A549 (cell line): ENCODE measurements at regions not wholly inside any gene's neighbourhood (a gene's known extent, or its start where the extent isn't known, plus 50 kb on each side); places are given as distances from the start of the nearest gene placed in this dataset.

Experiments used
- ATAC-seq, 2 experiments: fragments of 200-7000 bp in 1 of 2; fragments of >200 bp in 1 of 2; cut with Nextera tagmentation in 1 of 2; cut with Tn5 transposase in 1 of 2; 3 replicates each; pipeline versions ENCODE4 v1.8.0 to v1.9.1; 2018 to 2020; ENCODE audit warnings: mild to moderate bottlenecking in 1 of 2, moderate library complexity in 1 of 2
- CTCF ChIA-PET: fragments of 300-600 bp; sonication (Branson Sonifier 250); formaldehyde crosslinking; extraction: SDS; loops from one replicate; lab custom pipeline; 2021; ENCODE audit warnings: antibody characterized with exemption, inconsistent platforms; lab: Yijun Ruan, JAX
- POLR2A ChIA-PET: fragments of 350-600 bp; formaldehyde crosslinking; extraction: SDS; loops from one replicate; lab custom pipeline; 2021; ENCODE audit warnings: antibody characterized with exemption, inconsistent platforms; lab: Yijun Ruan, JAX
- DNase-seq, 2 experiments: peaks; one replicate each; pipeline versions ENCODE4 v3.0.0 to v3.0.0-alpha.2; 2011 to 2016; ENCODE audit warnings: low read depth in 1 of 2, low spot score in 1 of 2
- FAIRE-seq: peaks from 2 replicates; lab custom pipeline; 2011; peaks lifted over from hg19 to GRCh38; lab: Jason Lieb, UNC
- H3K27ac ChIP-seq, 2 experiments: fragments of >200 bp; sonication (Bioruptor Twin); formaldehyde crosslinking; 3 replicates each; pipeline ENCODE4 v1.5.1; 2016 to 2017
- H3K4me1 ChIP-seq: fragments of >200 bp; sonication (Bioruptor Twin); formaldehyde crosslinking; 3 replicates; pipeline ENCODE4 v1.6.1; 2016
- H3K4me2 ChIP-seq: fragments of >200 bp; sonication (Bioruptor Twin); formaldehyde crosslinking; 3 replicates; pipeline ENCODE4 v1.6.1; 2016
- H3K4me3 ChIP-seq: fragments of >200 bp; sonication (Bioruptor Twin); formaldehyde crosslinking; 3 replicates; pipeline ENCODE4 v1.5.1; 2016
- H3K9me3 ChIP-seq: fragments of >200 bp; sonication (Bioruptor Twin); formaldehyde crosslinking; 3 replicates; pipeline ENCODE4 v1.6.1; 2016
- CEBPB ChIP-seq, 2 experiments: fragments of >200 bp in 1 of 2; sonication (Bioruptor Twin) in 1 of 2; formaldehyde crosslinking in 1 of 2; IDR thresholded peaks; 2 replicates each; pipeline ENCODE4 v1.6.1; 2012 to 2016
- CHD2 ChIP-seq: fragments of 150-350 bp; IDR thresholded peaks from 2 replicates; pipeline ENCODE4 v1.6.1; 2014; ENCODE audit warnings: low read length; ENCODE audit not compliant: partially characterized antibody
- EHF ChIP-seq: fragments of 250-450 bp; sonication (Bioruptor Pico); IDR thresholded peaks from 2 replicates; pipeline ENCODE4 v1.5.0; 2020; ENCODE audit warnings: mild to moderate bottlenecking
- FOSL2 ChIP-seq, 2 experiments: fragments of 450-650 bp in 1 of 2; fragments of >200 bp in 1 of 2; sonication (Bioruptor Twin) in 1 of 2; formaldehyde crosslinking; IDR thresholded peaks; 2 replicates each; pipeline versions ENCODE4 v1.5.0 to v1.6.1; 2016 to 2020; ENCODE audit warnings: mild to moderate bottlenecking in 1 of 2, moderate library complexity in 1 of 2
- GATA3 ChIP-seq: IDR thresholded peaks from 2 replicates; pipeline ENCODE4 v1.6.1; 2012; ENCODE audit warnings: borderline replicate concordance
- HOXB5 ChIP-seq: fragments of 250-450 bp; sonication (Bioruptor Pico); IDR thresholded peaks from 2 replicates; pipeline ENCODE4 v1.5.0; 2020; ENCODE audit warnings: mild to moderate bottlenecking, moderate library complexity
- KDM1A ChIP-seq: fragments of 200-600 bp; sonication (generic); IDR thresholded peaks from 2 replicates; pipeline ENCODE4 v1.6.1; 2016; ENCODE audit warnings: low read depth, mild to moderate bottlenecking
- NR3C1 ChIP-seq: fragments of >200 bp; sonication (Bioruptor Twin); formaldehyde crosslinking; IDR thresholded peaks from 3 replicates; pipeline ENCODE4 v1.6.1; 2017
- RAD21 ChIP-seq, 2 experiments: fragments of >200 bp in 1 of 2; sonication (Bioruptor Twin) in 1 of 2; formaldehyde crosslinking in 1 of 2; IDR thresholded peaks in 1 of 2; conservative IDR thresholded peaks in 1 of 2; 2 replicates in 1 of 2; 3 replicates in 1 of 2; pipeline ENCODE4 v1.6.1; 2012 to 2018; ENCODE audit warnings: inconsistent platforms in 1 of 2
- RARB ChIP-seq: fragments of 250-450 bp; sonication (Bioruptor Pico); IDR thresholded peaks from 2 replicates; pipeline ENCODE4 v1.8.0; 2021; ENCODE audit warnings: mild to moderate bottlenecking, moderate library complexity
- RCOR1 ChIP-seq: fragments of 150-350 bp; IDR thresholded peaks from 2 replicates; pipeline ENCODE4 v1.6.1; 2014; ENCODE audit warnings: antibody characterized with exemption, low read length, low read depth
- RNF2 ChIP-seq: fragments of 200-600 bp; sonication (generic); IDR thresholded peaks from 2 replicates; pipeline ENCODE4 v1.6.1; 2016; ENCODE audit warnings: low read depth, mild to moderate bottlenecking, antibody characterized with exemption, moderate library complexity, borderline replicate concordance
- SMC3 ChIP-seq: fragments of >200 bp; sonication (Bioruptor Twin); formaldehyde crosslinking; IDR thresholded peaks from 3 replicates; pipeline ENCODE4 v1.6.1; 2018; ENCODE audit warnings: inconsistent platforms
- SREBF2 ChIP-seq: fragments of 450-650 bp; IDR thresholded peaks from 2 replicates; pipeline ENCODE4 v1.6.1; 2014; ENCODE audit warnings: mild to moderate bottlenecking, moderate library complexity
- ZC3H11A ChIP-seq: fragments of 450-650 bp; IDR thresholded peaks from 2 replicates; pipeline ENCODE4 v1.6.1; 2014; ENCODE audit warnings: antibody characterized with exemption, mild to moderate bottlenecking
- ZNF302 ChIP-seq: fragments of 250-450 bp; sonication (Bioruptor Pico); IDR thresholded peaks from 2 replicates; pipeline ENCODE4 v1.9.0; 2021; ENCODE audit warnings: inconsistent platforms, mild to moderate bottlenecking, moderate library complexity
- WGBS: methylation state at CpG from one replicate; pipeline ENCODE4 v1.1.6; 2017; ENCODE audit errors: missing lambda C conversion rate; 5-methylcytosine and 5-hydroxymethylcytosine counted together
- TF ChIP-seq, protein P1 (sequence below): IDR thresholded peaks from 2 replicates; pipeline ENCODE4 v1.6.1; 2012
- TF ChIP-seq, protein P2 (sequence below): fragments of >200 bp; sonication (Bioruptor Twin); formaldehyde crosslinking; IDR thresholded peaks from 3 replicates; pipeline ENCODE4 v1.5.1; 2016
- TF ChIP-seq, protein P3 (sequence below): fragments of >200 bp; sonication (Bioruptor Twin); formaldehyde crosslinking; IDR thresholded peaks from 3 replicates; pipeline ENCODE4 v1.6.1; 2016
- TF ChIP-seq, protein P4 (sequence below): fragments of >200 bp; sonication (Bioruptor Twin); formaldehyde crosslinking; IDR thresholded peaks from 2 replicates; pipeline ENCODE4 v1.6.1; 2016

DNA sequence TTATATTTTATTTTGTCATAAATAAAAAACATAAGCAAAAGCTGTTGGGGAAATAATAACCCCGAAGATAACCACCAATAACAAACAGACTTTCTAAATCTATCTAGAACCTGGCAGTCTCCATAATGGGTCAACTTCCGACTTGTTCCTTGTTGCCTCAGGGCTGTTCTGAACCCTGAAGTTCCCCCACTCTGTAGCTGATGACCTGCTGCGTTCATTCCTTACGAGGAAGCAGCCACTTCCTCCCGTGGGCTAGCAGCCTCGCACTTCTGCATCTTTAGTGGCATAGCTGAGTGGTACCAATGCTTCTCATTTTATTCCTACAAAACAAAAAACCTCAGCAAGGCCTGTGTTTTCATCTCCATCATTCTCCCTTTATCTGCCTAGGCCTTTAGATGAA, 103.0 kb downstream of the PLEKHG1 start:
- CTCF ChIA-PET = no interaction called here
- Histone ChIP-seq H3K4me3 (no peak overlapping the region), H3K9me3 (no peaks in the 10 kb centered on the region), H3K27ac (no peak overlapping the region), H3K4me2 (no peak overlapping the region), H3K4me1 (no peaks in the 10 kb centered on the region)
- WGBS = 45% methylated on average over 6 of the region's 6 CpGs
- no peak for DNase-seq
- POLR2A ChIA-PET = no interaction called here
- FAIRE-seq = no peak
- no peak for ATAC-seq
- TF ChIP-seq, protein P1, sequence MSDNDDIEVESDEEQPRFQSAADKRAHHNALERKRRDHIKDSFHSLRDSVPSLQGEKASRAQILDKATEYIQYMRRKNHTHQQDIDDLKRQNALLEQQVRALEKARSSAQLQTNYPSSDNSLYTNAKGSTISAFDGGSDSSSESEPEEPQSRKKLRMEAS = no peak
- no peak for TF ChIP-seq ZC3H11A
- no peak for TF ChIP-seq FOSL2 (IDR thresholded peaks at IDR 0.05)
- no peak for TF ChIP-seq FOSL2 (CRISPR knock-in tag; IDR thresholded peaks at IDR 0.05)
- no peak for TF ChIP-seq KDM1A
- no peak for TF ChIP-seq EHF (CRISPR knock-in tag)
- TF ChIP-seq, protein P2, sequence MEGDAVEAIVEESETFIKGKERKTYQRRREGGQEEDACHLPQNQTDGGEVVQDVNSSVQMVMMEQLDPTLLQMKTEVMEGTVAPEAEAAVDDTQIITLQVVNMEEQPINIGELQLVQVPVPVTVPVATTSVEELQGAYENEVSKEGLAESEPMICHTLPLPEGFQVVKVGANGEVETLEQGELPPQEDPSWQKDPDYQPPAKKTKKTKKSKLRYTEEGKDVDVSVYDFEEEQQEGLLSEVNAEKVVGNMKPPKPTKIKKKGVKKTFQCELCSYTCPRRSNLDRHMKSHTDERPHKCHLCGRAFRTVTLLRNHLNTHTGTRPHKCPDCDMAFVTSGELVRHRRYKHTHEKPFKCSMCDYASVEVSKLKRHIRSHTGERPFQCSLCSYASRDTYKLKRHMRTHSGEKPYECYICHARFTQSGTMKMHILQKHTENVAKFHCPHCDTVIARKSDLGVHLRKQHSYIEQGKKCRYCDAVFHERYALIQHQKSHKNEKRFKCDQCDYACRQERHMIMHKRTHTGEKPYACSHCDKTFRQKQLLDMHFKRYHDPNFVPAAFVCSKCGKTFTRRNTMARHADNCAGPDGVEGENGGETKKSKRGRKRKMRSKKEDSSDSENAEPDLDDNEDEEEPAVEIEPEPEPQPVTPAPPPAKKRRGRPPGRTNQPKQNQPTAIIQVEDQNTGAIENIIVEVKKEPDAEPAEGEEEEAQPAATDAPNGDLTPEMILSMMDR = no peak
- no peak for TF ChIP-seq CEBPB (IDR thresholded peaks at IDR 0.05)
- TF ChIP-seq SMC3 = no peak
- TF ChIP-seq, protein P3, sequence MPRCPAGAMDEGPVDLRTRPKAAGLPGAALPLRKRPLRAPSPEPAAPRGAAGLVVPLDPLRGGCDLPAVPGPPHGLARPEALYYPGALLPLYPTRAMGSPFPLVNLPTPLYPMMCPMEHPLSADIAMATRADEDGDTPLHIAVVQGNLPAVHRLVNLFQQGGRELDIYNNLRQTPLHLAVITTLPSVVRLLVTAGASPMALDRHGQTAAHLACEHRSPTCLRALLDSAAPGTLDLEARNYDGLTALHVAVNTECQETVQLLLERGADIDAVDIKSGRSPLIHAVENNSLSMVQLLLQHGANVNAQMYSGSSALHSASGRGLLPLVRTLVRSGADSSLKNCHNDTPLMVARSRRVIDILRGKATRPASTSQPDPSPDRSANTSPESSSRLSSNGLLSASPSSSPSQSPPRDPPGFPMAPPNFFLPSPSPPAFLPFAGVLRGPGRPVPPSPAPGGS = no peak
- no peak for TF ChIP-seq ZNF302 (CRISPR knock-in tag)
- no peak for TF ChIP-seq RNF2
- TF ChIP-seq GATA3 = no peak
- TF ChIP-seq RAD21 (conservative IDR thresholded peaks at IDR 0.05 in 1 of 2, IDR thresholded peaks at IDR 0.05 in 1 of 2) = no peak
- no peak for TF ChIP-seq RCOR1

DNA sequence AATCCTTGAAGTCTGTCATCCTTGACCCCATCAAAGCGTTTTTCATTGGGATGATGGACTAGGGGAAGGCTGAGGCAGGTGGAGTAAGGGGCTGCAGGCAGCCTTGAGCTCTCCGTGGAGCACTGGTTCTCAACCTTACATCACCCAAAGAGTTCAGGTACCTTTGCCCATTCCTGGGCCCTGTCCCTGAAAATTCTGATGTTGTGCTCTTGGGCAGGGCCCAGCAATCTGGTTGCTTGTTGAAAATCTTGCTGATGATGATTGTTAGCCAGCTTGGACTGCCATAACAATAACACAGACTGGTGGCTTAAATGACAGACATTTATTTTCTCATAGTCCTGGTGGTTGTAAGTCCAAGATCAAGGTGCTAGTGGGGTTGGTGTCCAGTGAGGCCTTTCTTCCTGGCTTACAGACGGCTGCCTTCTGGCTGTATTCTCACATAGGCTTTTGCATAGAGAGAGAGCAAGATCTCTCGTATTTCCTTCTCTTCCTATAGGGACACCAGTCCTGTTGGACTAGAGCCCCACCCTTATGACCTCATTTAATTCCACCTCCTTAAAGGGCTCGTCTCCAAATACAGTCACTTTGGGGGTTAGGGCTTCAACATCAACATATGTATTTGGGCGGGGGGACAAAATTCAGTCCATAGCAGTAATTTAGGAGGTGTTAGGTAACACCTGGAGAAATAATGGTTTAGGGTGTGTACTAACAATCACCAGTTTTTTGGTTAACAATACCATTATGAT, 104.9 kb downstream of the PLEKHG1 start:
- POLR2A ChIA-PET = no interaction called here
- 36% methylated on average over 6 of the region's 6 CpGs for WGBS

DNA sequence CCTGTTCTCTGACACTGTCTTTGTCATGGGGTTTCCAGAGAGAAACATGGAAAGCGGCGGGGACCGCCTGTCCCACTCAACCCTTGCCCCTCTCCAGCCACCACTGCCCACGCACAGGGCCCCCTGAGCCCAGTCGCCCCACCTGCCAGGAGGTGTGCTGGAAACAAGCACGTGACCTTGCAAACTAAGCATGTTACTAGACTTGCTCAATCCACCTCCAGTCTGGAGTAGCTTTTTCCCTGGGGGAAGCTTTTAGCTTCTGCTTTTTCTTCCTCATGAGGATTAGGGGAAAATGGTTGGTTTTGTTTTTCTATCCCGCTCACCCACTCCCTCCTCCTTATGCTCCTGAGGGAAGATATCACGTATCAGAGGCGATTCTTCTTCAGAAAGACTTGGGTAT, 105.7 kb downstream of the PLEKHG1 start:
- Histone ChIP-seq H3K4me1 (no peaks in the 10 kb centered on the region), H3K4me2 (no peak overlapping the region), H3K9me3 (no peaks in the 10 kb centered on the region), H3K27ac (no peak overlapping the region), H3K4me3 (no peak overlapping the region)
- ChIA-PET POLR2A (no interaction called here), CTCF (no interaction called here)
- DNase-seq = no peak
- 80% methylated on average over 9 of the region's 9 CpGs for WGBS
- FAIRE-seq = no peak
- ATAC-seq = no peak
- TF ChIP-seq HOXB5 (CRISPR knock-in tag) (no peak), RARB (CRISPR knock-in tag) (no peak), SREBF2 (no peak), NR3C1 (no peak), GATA3 (no peak)
- TF ChIP-seq, protein P4, sequence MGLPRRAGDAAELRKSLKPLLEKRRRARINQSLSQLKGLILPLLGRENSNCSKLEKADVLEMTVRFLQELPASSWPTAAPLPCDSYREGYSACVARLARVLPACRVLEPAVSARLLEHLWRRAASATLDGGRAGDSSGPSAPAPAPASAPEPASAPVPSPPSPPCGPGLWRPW = no peak
- TF ChIP-seq, protein P3 = no peak

More for the DNA sequence above, 104.9 kb downstream of the PLEKHG1 start:
- no peaks in the 10 kb centered on the region for H3K9me3 ChIP-seq
- TF ChIP-seq, protein P1 = no peak
- no peak for TF ChIP-seq CHD2
- TF ChIP-seq, all 56 proteins: peak for 0
- ATAC-seq = no peak
- DNase-seq = no peak
- CTCF ChIA-PET = no interaction called here
- Histone ChIP-seq H3K4me3 (no peak overlapping the region), H3K4me2 (no peak overlapping the region), H3K27ac (no peak overlapping the region), H3K4me1 (no peaks in the 10 kb centered on the region)
- FAIRE-seq = no peak
